ENCODE measurements at regions not wholly inside any gene's neighbourhood (a gene's known extent, or its start where the extent isn't known, plus 50 kb on each side); places are given as distances from the start of the nearest gene placed in this dataset.

GRCh38 chr2:234873103-234873827 lies 78.6 kb upstream of the SH3BP4 start:
- H3K4me2 ChIP-seq (ENCODE audit: insufficient read depth in 1 of 2, low read depth in 2 of 2, low read length in 2 of 2) = no peak overlapping the region
- no peak overlapping the region for H3K18ac ChIP-seq (ENCODE audit: extremely low read depth, low read length)
- no peak overlapping the region for H2AK5ac ChIP-seq (ENCODE audit: low read depth, low read length)
- ChIA-PET CTCF (ENCODE audit: partially characterized antibody) (no interaction called here), POLR2A (ENCODE audit: partially characterized antibody) (no interaction called here)
- TF ChIP-seq RXRA (IDR thresholded peaks at IDR 0.05; ENCODE audit: insufficient read depth, low read depth, low read length) (no peak), CHD2 (IDR thresholded peaks at IDR 0.05; ENCODE audit: low read length) (no peak)
- no peaks in the 10 kb centered on the region for H3K79me2 ChIP-seq (ENCODE audit: control insufficient read depth in 1 of 2, insufficient read depth in 2 of 2, low read length in 2 of 2)
- H2BK15ac ChIP-seq (ENCODE audit: low read length) = no peak overlapping the region
- no peaks in the 10 kb centered on the region for H4K20me1 ChIP-seq (replicated peaks in 1 of 2; ENCODE audit: control insufficient read depth in 1 of 2, insufficient read depth in 2 of 2, low read length in 2 of 2)
- no peak overlapping the region for H2BK120ac ChIP-seq (replicated peaks; ENCODE audit: low read depth, low read length)
- FAIRE-seq = no peak
- DNase-seq (ENCODE audit: low read depth in 1 of 2, low spot score in 2 of 2) = no peak
- no peak overlapping the region for H3K4me3 ChIP-seq (ENCODE audit: extremely low read depth in 1 of 4, insufficient read depth in 2 of 4, low read depth in 3 of 4, low read length in 4 of 4)
- H3K36me3 ChIP-seq (ENCODE audit: control insufficient read depth in 2 of 4, insufficient read depth in 4 of 4, low read length in 3 of 4) = no peaks in the 10 kb centered on the region
- no peak overlapping the region for H3K14ac ChIP-seq (ENCODE audit: insufficient read length)
- no peak overlapping the region for H2BK12ac ChIP-seq (ENCODE audit: low read depth, low read length)
- H3K9ac ChIP-seq (replicated peaks in 1 of 4; ENCODE audit: extremely low read depth in 1 of 4, low read depth in 3 of 4, low read length in 3 of 4) = no peak overlapping the region
- H4K8ac ChIP-seq (ENCODE audit: extremely low read depth, insufficient read depth, low read length) = no peak overlapping the region
- no peaks in the 10 kb centered on the region; a peak in 1 of 4 replicates for H3K9me3 ChIP-seq (ENCODE audit: insufficient read depth in 2 of 2, low read depth in 1 of 2, low read length in 1 of 2)
- no peaks in the 10 kb centered on the region for H3K4me1 ChIP-seq (replicated peaks in 1 of 4; ENCODE audit: control insufficient read depth in 3 of 4, insufficient read depth in 4 of 4, low read length in 3 of 4)
- no peak overlapping the region for H4K91ac ChIP-seq (replicated peaks; ENCODE audit: insufficient read length, low read length)
- no peaks in the 10 kb centered on the region for H3K23me2 ChIP-seq (ENCODE audit: low read depth, low read length)
- H3K27me3 ChIP-seq (replicated peaks in 1 of 4; ENCODE audit: control insufficient read depth in 3 of 4, extremely low read depth in 1 of 4, insufficient read depth in 3 of 4, low read length in 3 of 4) = no peaks in the 10 kb centered on the region
- no peak overlapping the region for H3K23ac ChIP-seq (ENCODE audit: insufficient read length)
- no peak overlapping the region for H4K5ac ChIP-seq (ENCODE audit: insufficient read length, low read depth, low read length)
- H2BK20ac ChIP-seq (ENCODE audit: low read length) = no peak overlapping the region
- H2AFZ ChIP-seq (ENCODE audit: low read length) = no peak overlapping the region
- H3K4ac ChIP-seq (replicated peaks; ENCODE audit: insufficient read length, low read depth, low read length) = no peak overlapping the region
- H3K27ac ChIP-seq (ENCODE audit: low read depth, low read length) = no peak overlapping the region
- no peak overlapping the region for H2BK5ac ChIP-seq (ENCODE audit: low read depth, low read length)
- H3K56ac ChIP-seq (replicated peaks; ENCODE audit: insufficient read length, low read depth, low read length) = no peak overlapping the region
- WGBS, 2 experiments (ENCODE audit: extremely low coverage in 1 of 2, insufficient coverage in 1 of 2, insufficient read length in 1 of 2, insufficient replicate concordance in 2 of 2, low coverage in 1 of 2, low lambda C conversion rate in 2 of 2, missing lambda C conversion rate in 1 of 2) = 91% methylated on average over 14 of the region's 14 CpGs; no CpG with 5 or more reads in 1 of the 2 experiments
- no peaks in the 10 kb centered on the region for H3K79me1 ChIP-seq (ENCODE audit: low read depth, low read length)
